A673 (cell line): ENCODE measurements at regions not wholly inside any gene's neighbourhood (a gene's known extent, or its start where the extent isn't known, plus 50 kb on each side); places are given as distances from the start of the nearest gene placed in this dataset.

Experiments
- BruUV-seq: library from RNA; stranded (reverse); fragments of 400-500 nt; replicated peaks from 2 replicates; lab custom pipeline; 2021; lab: Mats Ljungman, UMichigan
- CTCF ChIA-PET: fragments of 300-600 bp; sonication (Branson Sonifier 250); formaldehyde crosslinking; loops from one replicate; lab custom pipeline; 2022; ENCODE audit warnings: antibody characterized with exemption; lab: Charles Lee
- POLR2A ChIA-PET: fragments of 300-600 bp; sonication (Branson Sonifier 250); formaldehyde crosslinking; loops from one replicate; lab custom pipeline; 2022; ENCODE audit warnings: antibody characterized with exemption; ENCODE audit not compliant: low non-redundant PET; lab: Charles Lee
- DNase-seq: peaks from one replicate; pipeline ENCODE4 v3.0.0-alpha.2; 2015; ENCODE audit warnings: low spot score
- H3K27ac ChIP-seq: fragments of 200-600 bp; sonication (generic); 2 replicates; pipeline ENCODE4 v1.5.1; 2016; ENCODE audit warnings: mixed run types, low read depth, mild to moderate bottlenecking, mixed read lengths, antibody characterized with exemption, low read length; ENCODE audit not compliant: poor library complexity, severe bottlenecking
- H3K27me3 ChIP-seq: fragments of 200-600 bp; sonication (generic); replicated peaks from 2 replicates; pipeline ENCODE4 v1.6.1; 2017; ENCODE audit warnings: mixed run types, low read depth, mild to moderate bottlenecking, mixed read lengths, antibody characterized with exemption, low read length; ENCODE audit not compliant: insufficient read depth, poor library complexity
- H3K36me3 ChIP-seq: fragments of 200-600 bp; sonication (generic); 2 replicates; pipeline ENCODE4 v1.6.1; 2016; ENCODE audit warnings: mixed run types, mild to moderate bottlenecking, mixed read lengths, antibody characterized with exemption, low read length; ENCODE audit not compliant: insufficient read depth, poor library complexity, severe bottlenecking
- H3K4me1 ChIP-seq: fragments of 200-600 bp; sonication (generic); 2 replicates; pipeline ENCODE4 v1.6.1; 2017; ENCODE audit warnings: mixed run types, mild to moderate bottlenecking, mixed read lengths, antibody characterized with exemption, low read length; ENCODE audit not compliant: insufficient read depth, poor library complexity, severe bottlenecking
- H3K4me3 ChIP-seq: fragments of 200-600 bp; sonication (generic); 2 replicates; pipeline ENCODE4 v1.5.1; 2016; ENCODE audit warnings: low read depth, mixed run types, mild to moderate bottlenecking, mixed read lengths, low read length; ENCODE audit not compliant: poor library complexity, severe bottlenecking
- H3K9me3 ChIP-seq: fragments of 200-600 bp; sonication (generic); 2 replicates; pipeline ENCODE4 v1.6.1; 2016; ENCODE audit warnings: mixed run types, low read depth, mild to moderate bottlenecking, mixed read lengths, antibody characterized with exemption, low read length; ENCODE audit not compliant: poor library complexity, severe bottlenecking
- CTCF ChIP-seq: fragments of 300-800, 200-600 bp; sonication (generic); conservative IDR thresholded peaks from 2 replicates; pipeline ENCODE4 v1.5.1; 2017; ENCODE audit warnings: low read depth, mild to moderate bottlenecking, antibody characterized with exemption, low read length, moderate library complexity, mixed read lengths
- EZH2 ChIP-seq: fragments of 200-600 bp; sonication (generic); IDR thresholded peaks from 2 replicates; pipeline ENCODE4 v1.6.1; 2017; ENCODE audit warnings: borderline replicate concordance, low read depth, mild to moderate bottlenecking, mixed read lengths, antibody characterized with exemption, low read length; ENCODE audit not compliant: poor library complexity, severe bottlenecking
- intact Hi-C: fragments of 100-400 bp; cut with micrococcal nuclease; formaldehyde crosslinking; loops from one replicate; pipeline ENCODE4 v1.10.0; 2022; ENCODE audit not compliant: unreplicated experiment

- CTCF ChIA-PET = no interaction called here
- no peak for DNase-seq
- TF ChIP-seq CTCF = 0 out of 2 replicates have a peak, but pooled peaks have one; percentile 22
- no peak for TF ChIP-seq EZH2
- H3K9me3 ChIP-seq = no peaks in the 10 kb centered on the region
- POLR2A ChIA-PET = interaction anchor here (0.7 kb wide), 1 partner anchor 19 kb away, joined by 4 read pairs; no protein-coding TSS in a partner anchor
- H3K27ac ChIP-seq = no peak overlapping the region
- no peaks in the 10 kb centered on the region for H3K36me3 ChIP-seq
- H3K4me3 ChIP-seq = no peak overlapping the region
- no peaks in the 10 kb centered on the region for H3K27me3 ChIP-seq
- intact Hi-C loops = no loop called here
- peaks cover 14% of the 10 kb centered on the region for H3K4me1 ChIP-seq
- no TSS peak for BruUV-seq
These were observed 445.5 kb upstream of the MKI67 start for GRCh38 chr10:128571745-128572144.

DNA sequence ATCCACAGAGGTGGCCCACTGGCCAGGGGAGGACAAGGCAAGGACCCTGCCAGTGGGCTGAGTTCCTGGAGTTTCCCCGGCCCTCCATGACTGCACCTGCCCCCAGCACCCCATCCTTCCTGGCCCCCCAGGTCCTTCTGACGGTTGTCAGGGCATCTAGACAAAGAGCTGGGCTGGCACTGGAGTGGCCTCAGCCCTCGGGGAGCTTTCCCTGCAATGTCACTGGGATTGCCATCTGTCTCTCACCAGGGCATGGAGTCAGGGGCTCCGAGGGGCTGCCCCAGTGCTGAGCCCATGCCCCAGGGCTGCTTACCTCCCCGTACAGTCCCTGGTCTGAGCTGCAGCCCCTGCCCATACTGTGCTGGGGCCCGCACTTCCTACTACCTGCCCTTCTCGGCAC, 446.5 kb upstream of the MKI67 start:
- Histone ChIP-seq H3K27me3 (no peaks in the 10 kb centered on the region), H3K27ac (no peak overlapping the region), H3K4me1 (peaks cover 21% of the 10 kb centered on the region), H3K9me3 (no peaks in the 10 kb centered on the region), H3K4me3 (no peak overlapping the region), H3K36me3 (no peaks in the 10 kb centered on the region)
- DNase-seq = no peak
- TF ChIP-seq EZH2 (no peak), CTCF (no peak)
- no TSS peak for BruUV-seq
- intact Hi-C loops = no loop called here
- ChIA-PET POLR2A (no interaction called here), CTCF (no interaction called here)

GRCh38 chr10:128573281-128573845, 447.1 kb upstream of the MKI67 start:
- POLR2A ChIA-PET = no interaction called here
- no peak overlapping the region for H3K27ac ChIP-seq
- H3K9me3 ChIP-seq = no peaks in the 10 kb centered on the region
- no peak overlapping the region for H3K4me3 ChIP-seq
- no TSS peak for BruUV-seq
- TF ChIP-seq EZH2 (no peak), CTCF (no peak)
- intact Hi-C loops = no loop called here
- CTCF ChIA-PET = no interaction called here
- no peak for DNase-seq
- no peaks in the 10 kb centered on the region for H3K36me3 ChIP-seq
- peaks cover 21% of the 10 kb centered on the region for H3K4me1 ChIP-seq
- H3K27me3 ChIP-seq = no peaks in the 10 kb centered on the region
